Activated CD4-positive, alpha-beta memory T cell treated with anti-CD3 and anti-CD28 coated beads, Interleukin-2, amount 10 ng/mL, durations not matched to agents 7 days and 5 days (primary cell): ENCODE measurements at regions not wholly inside any gene's neighbourhood (a gene's known extent, or its start where the extent isn't known, plus 50 kb on each side); places are given as distances from the start of the nearest gene placed in this dataset.

Experiments
- CTCF ChIA-PET: fragments of 350-600 bp; sonication (Branson Sonifier 250); formaldehyde crosslinking; loops from one replicate; lab custom pipeline; 2021; ENCODE audit warnings: antibody characterized with exemption, inconsistent platforms; lab: Charles Lee
- POLR2A ChIA-PET: fragments of 350-600 bp; sonication (Branson Sonifier 250); formaldehyde crosslinking; loops from one replicate; lab custom pipeline; 2021; ENCODE audit warnings: antibody characterized with exemption; lab: Charles Lee
- DNase-seq: peaks from one replicate; pipeline ENCODE4 v3.0.0-alpha.2; 2020
- H3K27ac Mint-ChIP-seq: one replicate; pipeline ENCODE4 v1.8.0; 2021; ENCODE audit warnings: mild to moderate bottlenecking, mixed read lengths
- H3K27me3 Mint-ChIP-seq: one replicate; pipeline ENCODE4 v1.8.0; 2021; ENCODE audit warnings: mixed read lengths
- H3K36me3 Mint-ChIP-seq: one replicate; pipeline ENCODE4 v1.8.0; 2021; ENCODE audit warnings: low read depth, mixed read lengths
- H3K4me1 Mint-ChIP-seq: one replicate; pipeline ENCODE4 v1.8.0; 2021; ENCODE audit warnings: mixed read lengths
- H3K4me3 Mint-ChIP-seq: one replicate; pipeline ENCODE4 v1.8.0; 2021; ENCODE audit warnings: mild to moderate bottlenecking, mixed read lengths
- H3K9me3 Mint-ChIP-seq: one replicate; pipeline ENCODE4 v1.8.0; 2021; ENCODE audit warnings: mixed read lengths

GRCh38 chr20:48076247-48076646 lies 291.0 kb upstream of the SULF2 start:
- H3K4me3 Mint-ChIP-seq, result no peak overlapping the region
- no peaks in the 10 kb centered on the region for H3K4me1 Mint-ChIP-seq
- POLR2A ChIA-PET, result no interaction called here
- no peaks in the 10 kb centered on the region for H3K9me3 Mint-ChIP-seq
- CTCF ChIA-PET, result no interaction called here
- DNase-seq, result no peak
- peaks cover 13% of the 10 kb centered on the region for H3K27me3 Mint-ChIP-seq
- no peaks in the 10 kb centered on the region for H3K36me3 Mint-ChIP-seq
- H3K27ac Mint-ChIP-seq, result no peak overlapping the region

GRCh38 chr20:48075591-48076174 lies 290.4 kb upstream of the SULF2 start:
- no peaks in the 10 kb centered on the region for H3K4me1 Mint-ChIP-seq
- no peak overlapping the region for H3K4me3 Mint-ChIP-seq
- no peak for DNase-seq
- no peak overlapping the region for H3K27ac Mint-ChIP-seq
- CTCF ChIA-PET, result no interaction called here
- POLR2A ChIA-PET, result no interaction called here
- H3K27me3 Mint-ChIP-seq, result peaks cover 12% of the 10 kb centered on the region
- H3K36me3 Mint-ChIP-seq, result no peaks in the 10 kb centered on the region
- H3K9me3 Mint-ChIP-seq, result no peaks in the 10 kb centered on the region

DNA sequence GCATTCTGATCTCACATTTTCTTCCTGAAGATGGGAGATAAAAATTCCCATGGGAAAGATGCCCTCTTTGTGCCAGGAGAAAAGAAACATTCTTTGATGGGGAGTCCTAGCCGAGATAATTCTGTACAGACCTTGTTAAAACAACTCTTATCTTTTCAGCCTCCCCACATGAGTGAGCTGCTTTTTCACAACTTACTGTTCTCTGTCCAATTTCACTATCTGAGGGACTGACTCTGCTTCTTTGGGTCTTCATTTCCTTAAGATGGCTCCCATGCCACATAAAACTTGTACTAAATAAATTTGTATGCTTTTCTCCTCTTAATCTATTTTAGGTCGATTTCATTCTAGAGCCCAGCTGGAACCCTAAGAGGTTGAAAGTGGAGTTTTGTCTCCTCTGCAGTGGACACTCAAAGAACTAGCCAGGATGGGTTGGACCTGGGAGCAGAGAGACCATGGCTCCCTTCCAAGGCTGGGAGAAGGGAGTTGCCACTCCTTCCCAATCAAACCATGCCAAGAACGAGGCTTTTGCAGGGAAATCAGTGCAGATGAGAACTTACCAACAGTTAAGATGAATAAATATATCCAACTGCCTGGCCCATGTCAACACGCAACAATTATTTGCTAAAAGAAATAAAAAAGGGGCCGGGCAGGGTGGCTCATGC lies 285.8 kb upstream of the SULF2 start:
- no peak overlapping the region for H3K4me3 Mint-ChIP-seq

DNA sequence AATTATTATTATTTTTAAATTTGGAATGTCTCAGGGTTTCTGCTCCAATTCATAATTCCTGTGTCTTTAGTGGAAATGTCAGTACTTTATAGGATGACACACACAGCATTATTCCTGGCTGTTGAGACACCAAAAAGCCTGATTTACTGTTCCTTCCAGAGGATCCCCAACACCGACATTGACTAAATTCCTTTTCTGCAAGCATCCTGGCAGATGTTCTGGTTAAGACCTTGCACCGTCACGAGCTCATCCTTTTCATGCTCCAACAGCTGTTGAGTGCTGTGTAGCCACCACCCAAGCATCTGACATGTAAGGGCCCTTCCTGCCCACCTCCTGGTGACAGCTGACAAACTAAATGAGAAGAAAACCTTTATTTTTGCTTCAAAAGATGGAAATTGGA lies 284.3 kb upstream of the SULF2 start:
- ChIA-PET POLR2A (no interaction called here), CTCF (no interaction called here)
- Mint-ChIP-seq H3K4me3 (no peak overlapping the region), H3K27ac (no peak overlapping the region), H3K4me1 (no peaks in the 10 kb centered on the region), H3K27me3 (peaks cover 6% of the 10 kb centered on the region), H3K36me3 (no peaks in the 10 kb centered on the region), H3K9me3 (no peaks in the 10 kb centered on the region)
- no peak for DNase-seq

More for the DNA sequence above, 285.8 kb upstream of the SULF2 start:
- Mint-ChIP-seq H3K4me1 (no peaks in the 10 kb centered on the region), H3K27me3 (peaks cover 7% of the 10 kb centered on the region), H3K27ac (no peak overlapping the region), H3K9me3 (no peaks in the 10 kb centered on the region), H3K36me3 (no peaks in the 10 kb centered on the region)
- DNase-seq, result no peak
- CTCF ChIA-PET, result no interaction called here
- POLR2A ChIA-PET, result no interaction called here

- Mint-ChIP-seq H3K4me1 (no peaks in the 10 kb centered on the region), H3K36me3 (no peaks in the 10 kb centered on the region), H3K27me3 (no peaks in the 10 kb centered on the region), H3K27ac (no peak overlapping the region), H3K9me3 (no peaks in the 10 kb centered on the region), H3K4me3 (no peak overlapping the region)
- DNase-seq, result no peak
- POLR2A ChIA-PET, result no interaction called here
- CTCF ChIA-PET, result no interaction called here
Measured at GRCh38 chr20:48066851-48067250, 281.6 kb upstream of the SULF2 start.

GRCh38 chr20:48066246-48066645 lies 281.0 kb upstream of the SULF2 start:
- CTCF ChIA-PET, result no interaction called here
- DNase-seq, result no peak
- Mint-ChIP-seq H3K9me3 (no peaks in the 10 kb centered on the region), H3K4me3 (no peak overlapping the region), H3K4me1 (no peaks in the 10 kb centered on the region), H3K27ac (no peak overlapping the region), H3K36me3 (no peaks in the 10 kb centered on the region), H3K27me3 (no peaks in the 10 kb centered on the region)
- POLR2A ChIA-PET, result no interaction called here

GRCh38 chr20:48065833-48066232 lies 280.6 kb upstream of the SULF2 start:
- CTCF ChIA-PET, result no interaction called here
- H3K36me3 Mint-ChIP-seq, result no peaks in the 10 kb centered on the region

DNA sequence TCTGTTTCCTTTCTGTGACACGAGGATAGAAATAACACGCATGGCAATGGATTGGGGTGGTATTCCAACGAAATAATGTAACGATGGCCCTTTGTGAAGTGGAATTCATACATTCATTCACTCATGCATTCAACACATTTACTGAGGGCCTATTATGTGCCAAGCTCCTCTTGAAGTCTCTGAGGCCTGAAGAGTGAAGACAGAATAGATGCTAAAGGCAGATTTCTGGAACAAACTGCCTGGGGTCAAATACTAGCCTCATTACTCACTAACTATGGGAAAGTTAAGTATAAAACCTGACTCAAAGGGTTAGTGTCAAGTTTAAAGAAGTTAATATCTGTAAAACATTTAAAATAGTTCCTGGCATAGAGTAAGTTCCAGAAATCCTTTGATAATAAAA lies 279.6 kb upstream of the SULF2 start:
- Mint-ChIP-seq H3K27me3 (no peaks in the 10 kb centered on the region), H3K36me3 (no peaks in the 10 kb centered on the region), H3K4me3 (no peak overlapping the region), H3K9me3 (no peaks in the 10 kb centered on the region), H3K27ac (no peak overlapping the region), H3K4me1 (no peaks in the 10 kb centered on the region)
- no peak for DNase-seq
- ChIA-PET POLR2A (no interaction called here), CTCF (no interaction called here)

More at GRCh38 chr20:48065833-48066232, 280.6 kb upstream of the SULF2 start:
- no peak for DNase-seq
- H3K4me1 Mint-ChIP-seq, result no peaks in the 10 kb centered on the region
- H3K4me3 Mint-ChIP-seq, result no peak overlapping the region
- no peaks in the 10 kb centered on the region for H3K27me3 Mint-ChIP-seq
- H3K9me3 Mint-ChIP-seq, result no peaks in the 10 kb centered on the region
- POLR2A ChIA-PET, result no interaction called here
- no peak overlapping the region for H3K27ac Mint-ChIP-seq

- ChIA-PET CTCF (no interaction called here), POLR2A (no interaction called here)
- Mint-ChIP-seq H3K27me3 (no peaks in the 10 kb centered on the region), H3K4me1 (no peaks in the 10 kb centered on the region), H3K27ac (no peak overlapping the region), H3K36me3 (no peaks in the 10 kb centered on the region), H3K9me3 (peaks cover 5% of the 10 kb centered on the region), H3K4me3 (no peak overlapping the region)
- no peak for DNase-seq
Measured at GRCh38 chr20:48060841-48061720, 275.8 kb upstream of the SULF2 start.

GRCh38 chr20:48058611-48059559 lies 273.6 kb upstream of the SULF2 start:
- H3K4me3 Mint-ChIP-seq, result no peak overlapping the region
- CTCF ChIA-PET, result no interaction called here
- no peak for DNase-seq
- H3K9me3 Mint-ChIP-seq, result peaks cover 5% of the 10 kb centered on the region
- H3K27me3 Mint-ChIP-seq, result no peaks in the 10 kb centered on the region
- H3K36me3 Mint-ChIP-seq, result no peaks in the 10 kb centered on the region
- H3K4me1 Mint-ChIP-seq, result no peaks in the 10 kb centered on the region
- POLR2A ChIA-PET, result no interaction called here
- no peak overlapping the region for H3K27ac Mint-ChIP-seq

- peaks cover 5% of the 10 kb centered on the region for H3K9me3 Mint-ChIP-seq
- ChIA-PET CTCF (no interaction called here), POLR2A (no interaction called here)
- no peak overlapping the region for H3K27ac Mint-ChIP-seq
- no peaks in the 10 kb centered on the region for H3K27me3 Mint-ChIP-seq
- H3K36me3 Mint-ChIP-seq, result no peaks in the 10 kb centered on the region
- H3K4me3 Mint-ChIP-seq, result no peak overlapping the region
- DNase-seq, result no peak
- no peaks in the 10 kb centered on the region for H3K4me1 Mint-ChIP-seq
Measured at GRCh38 chr20:48057739-48058138, 272.5 kb upstream of the SULF2 start.

DNA sequence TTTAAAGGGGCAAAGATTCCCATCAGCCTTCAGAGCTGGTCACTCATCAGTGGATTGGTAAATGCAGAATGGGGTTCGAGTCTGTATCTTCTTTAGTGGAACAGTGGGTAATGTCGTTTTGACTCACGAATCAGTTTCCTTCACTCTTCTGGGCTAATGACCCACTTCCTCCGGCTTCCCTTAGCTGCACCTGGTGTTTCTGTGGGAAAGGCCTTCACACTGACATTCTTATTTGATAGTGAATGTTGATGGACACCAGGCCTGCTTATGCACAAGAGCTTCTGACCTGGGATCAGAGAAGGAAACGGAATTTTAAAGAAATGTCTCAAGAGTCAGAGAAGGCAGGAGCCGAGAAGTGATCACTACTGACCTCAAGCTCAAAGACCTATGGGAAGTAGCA lies 272.0 kb upstream of the SULF2 start:
- no peak overlapping the region for H3K27ac Mint-ChIP-seq
- DNase-seq, result no peak
- POLR2A ChIA-PET, result no interaction called here

More for the DNA sequence above, 272.0 kb upstream of the SULF2 start:
- Mint-ChIP-seq H3K4me1 (no peaks in the 10 kb centered on the region), H3K27me3 (no peaks in the 10 kb centered on the region), H3K36me3 (no peaks in the 10 kb centered on the region), H3K4me3 (no peak overlapping the region), H3K9me3 (peaks cover 5% of the 10 kb centered on the region)
- CTCF ChIA-PET, result interaction anchor here (0.9 kb wide), 1 partner anchor 11 kb away, joined by 3 read pairs; no protein-coding TSS in a partner anchor
